Liver (tissue), 2 donors: ENCODE measurements at regions not wholly inside any gene's neighbourhood (a gene's known extent, or its start where the extent isn't known, plus 50 kb on each side); places are given as distances from the start of the nearest gene placed in this dataset.

ENCODE experiments used
- YY1 ChIP-seq: IDR thresholded peaks from 2 replicates; pipeline ENCODE4 v1.6.1; 2016; ENCODE audit warnings: antibody characterized with exemption, mild to moderate bottlenecking
- TF ChIP-seq, protein P1 (sequence below): fragments of 150-350 bp; IDR thresholded peaks from 2 replicates; pipeline ENCODE4 v1.5.1; 2017; ENCODE audit warnings: improper control_type of control experiment, low read depth, low read length; ENCODE audit not compliant: missing input control
- donor health status: healthy.

DNA sequence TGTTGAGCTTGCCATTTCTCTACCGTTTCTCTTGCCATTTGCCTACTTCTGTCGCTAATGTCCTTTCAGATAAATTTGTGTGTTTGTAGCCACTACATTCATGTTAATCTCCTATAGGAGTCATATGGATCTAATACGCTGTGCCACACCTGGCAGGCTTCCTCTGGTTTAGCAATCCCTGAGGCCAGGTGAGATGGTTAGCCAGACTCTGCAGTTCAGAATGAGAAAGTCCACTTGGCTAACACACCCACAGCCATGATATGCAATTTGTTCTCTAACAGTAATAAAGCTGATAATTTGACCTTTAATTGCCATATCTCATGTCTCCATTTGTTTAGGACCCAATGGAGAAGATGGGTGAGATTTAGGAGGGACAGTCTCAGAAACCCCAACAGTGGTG, 1261.6 kb upstream of the TMEM132C start:
- TF ChIP-seq, protein P1, sequence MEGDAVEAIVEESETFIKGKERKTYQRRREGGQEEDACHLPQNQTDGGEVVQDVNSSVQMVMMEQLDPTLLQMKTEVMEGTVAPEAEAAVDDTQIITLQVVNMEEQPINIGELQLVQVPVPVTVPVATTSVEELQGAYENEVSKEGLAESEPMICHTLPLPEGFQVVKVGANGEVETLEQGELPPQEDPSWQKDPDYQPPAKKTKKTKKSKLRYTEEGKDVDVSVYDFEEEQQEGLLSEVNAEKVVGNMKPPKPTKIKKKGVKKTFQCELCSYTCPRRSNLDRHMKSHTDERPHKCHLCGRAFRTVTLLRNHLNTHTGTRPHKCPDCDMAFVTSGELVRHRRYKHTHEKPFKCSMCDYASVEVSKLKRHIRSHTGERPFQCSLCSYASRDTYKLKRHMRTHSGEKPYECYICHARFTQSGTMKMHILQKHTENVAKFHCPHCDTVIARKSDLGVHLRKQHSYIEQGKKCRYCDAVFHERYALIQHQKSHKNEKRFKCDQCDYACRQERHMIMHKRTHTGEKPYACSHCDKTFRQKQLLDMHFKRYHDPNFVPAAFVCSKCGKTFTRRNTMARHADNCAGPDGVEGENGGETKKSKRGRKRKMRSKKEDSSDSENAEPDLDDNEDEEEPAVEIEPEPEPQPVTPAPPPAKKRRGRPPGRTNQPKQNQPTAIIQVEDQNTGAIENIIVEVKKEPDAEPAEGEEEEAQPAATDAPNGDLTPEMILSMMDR = no peak
- peak; percentile 50 for TF ChIP-seq YY1
